RKO (cell line): ENCODE measurements at regions not wholly inside any gene's neighbourhood (a gene's known extent, or its start where the extent isn't known, plus 50 kb on each side); places are given as distances from the start of the nearest gene placed in this dataset.

Source experiments
- DNase-seq: peaks from one replicate; pipeline ENCODE4 v3.0.0-alpha.2; 2016; ENCODE audit warnings: low spot score

GRCh38 chr4:159444678-159445077 lies 341.8 kb downstream of the RAPGEF2 start:
- DNase-seq, result peak; percentile 41

- no peak for DNase-seq
Observed at GRCh38 chr4:159445692-159446091, 342.8 kb downstream of the RAPGEF2 start.

- peak; percentile 86 for DNase-seq
Observed at GRCh38 chr4:159446266-159446976, 343.5 kb downstream of the RAPGEF2 start.

GRCh38 chr4:159447296-159447695 lies 344.4 kb downstream of the RAPGEF2 start:
- no peak for DNase-seq

- DNase-seq, result peak; percentile 9
Observed at GRCh38 chr4:159451006-159451405, 348.1 kb downstream of the RAPGEF2 start.

- peak; percentile 61 for DNase-seq
Observed at GRCh38 chr4:159455675-159456237, 352.9 kb downstream of the RAPGEF2 start.

- no peak for DNase-seq
Observed at GRCh38 chr4:159460371-159460770, 357.5 kb downstream of the RAPGEF2 start.

- no peak for DNase-seq
Observed at GRCh38 chr4:159463235-159463634, 360.4 kb downstream of the RAPGEF2 start.

- no peak for DNase-seq
Observed at GRCh38 chr4:159464302-159464701, 361.4 kb downstream of the RAPGEF2 start.

- no peak for DNase-seq
Observed at GRCh38 chr4:159476886-159477285, 374.0 kb downstream of the RAPGEF2 start.

- DNase-seq, result no peak
Observed at GRCh38 chr4:159480826-159481225, 377.9 kb downstream of the RAPGEF2 start.

GRCh38 chr4:159481936-159482335 lies 379.1 kb downstream of the RAPGEF2 start:
- DNase-seq, result no peak

- DNase-seq, result no peak
Observed at GRCh38 chr4:159483110-159483781, 380.4 kb downstream of the RAPGEF2 start.

- no peak for DNase-seq
Observed at GRCh38 chr4:159483782-159484741, 381.2 kb downstream of the RAPGEF2 start.

- no peak for DNase-seq
Observed at GRCh38 chr4:159484864-159485263, 382.0 kb downstream of the RAPGEF2 start.

GRCh38 chr4:159487284-159487747 lies 384.4 kb downstream of the RAPGEF2 start:
- DNase-seq, result peak; percentile 73

GRCh38 chr4:159489646-159490045 lies 386.8 kb downstream of the RAPGEF2 start:
- no peak for DNase-seq

- no peak for DNase-seq
Observed at GRCh38 chr4:159495515-159496236, 392.8 kb downstream of the RAPGEF2 start.

GRCh38 chr4:159496248-159496647 lies 393.4 kb downstream of the RAPGEF2 start:
- DNase-seq, result no peak

GRCh38 chr4:159497936-159498335 lies 395.1 kb downstream of the RAPGEF2 start:
- no peak for DNase-seq

GRCh38 chr4:159498446-159499115 lies 395.7 kb downstream of the RAPGEF2 start:
- no peak for DNase-seq
